DMS53 treated with DMSO at 0.1 percent for 48 hours (cell line): ENCODE measurements at regions not wholly inside any gene's neighbourhood (a gene's known extent, or its start where the extent isn't known, plus 50 kb on each side); places are given as distances from the start of the nearest gene placed in this dataset.

Experiments
- DNase-seq: peaks from one replicate; lab custom pipeline; 2025; ENCODE audit not compliant: unreplicated experiment; lab: John Stamatoyannopoulos, UW

GRCh38 chr16:74035816-74036215 is 260.8 kb upstream of the PSMD7 start:
- DNase-seq = no peak

GRCh38 chr16:74034862-74035261 is 261.8 kb upstream of the PSMD7 start:
- peak; percentile 30 for DNase-seq

- no peak for DNase-seq
These were observed 262.4 kb upstream of the PSMD7 start for GRCh38 chr16:74034200-74034599.

GRCh38 chr16:74033441-74033995 is 263.1 kb upstream of the PSMD7 start:
- DNase-seq = no peak

- DNase-seq = no peak
These were observed 265.1 kb upstream of the PSMD7 start for GRCh38 chr16:74031551-74031950.

GRCh38 chr16:74030000-74030706 is 266.5 kb upstream of the PSMD7 start:
- DNase-seq = no peak

GRCh38 chr16:74029115-74029792 is 267.4 kb upstream of the PSMD7 start:
- peak; percentile 54 for DNase-seq

GRCh38 chr16:74026373-74027281 is 270.0 kb upstream of the PSMD7 start:
- DNase-seq = no peak

- DNase-seq = no peak
These were observed 271.7 kb upstream of the PSMD7 start for GRCh38 chr16:74024953-74025352.

GRCh38 chr16:74020095-74020670 is 276.4 kb upstream of the PSMD7 start:
- DNase-seq = no peak

- peak; percentile 52 for DNase-seq
These were observed 277.0 kb upstream of the PSMD7 start for GRCh38 chr16:74019612-74020011.

GRCh38 chr16:74015953-74016352 is 280.7 kb upstream of the PSMD7 start:
- DNase-seq = no peak

GRCh38 chr16:73998707-73999106 is 297.9 kb upstream of the PSMD7 start:
- no peak for DNase-seq

- no peak for DNase-seq
These were observed 298.6 kb upstream of the PSMD7 start for GRCh38 chr16:73997971-73998370.

- DNase-seq = no peak
These were observed 299.3 kb upstream of the PSMD7 start for GRCh38 chr16:73997340-73997711.

GRCh38 chr16:73996624-73997339 is 299.8 kb upstream of the PSMD7 start:
- peak; percentile 85 for DNase-seq

GRCh38 chr16:73993878-73994277 is 302.7 kb upstream of the PSMD7 start:
- no peak for DNase-seq

GRCh38 chr16:73978407-73978784 is 318.2 kb upstream of the PSMD7 start:
- DNase-seq = no peak

GRCh38 chr16:73976644-73977043 is 320.0 kb upstream of the PSMD7 start:
- no peak for DNase-seq

- no peak for DNase-seq
These were observed 323.4 kb upstream of the PSMD7 start for GRCh38 chr16:73973174-73973573.
